ENCODE measurements at regions not wholly inside any gene's neighbourhood (a gene's known extent, or its start where the extent isn't known, plus 50 kb on each side); places are given as distances from the start of the nearest gene placed in this dataset.

GRCh38 chr11:71186806-71187205 is 65.6 kb downstream of the SHANK2 start:
- DNase-seq, result no peak
- H3K4me1 ChIP-seq, result no peaks in the 10 kb centered on the region
- no peaks in the 10 kb centered on the region for H3K27me3 ChIP-seq
- in situ Hi-C loops (cut with MboI; ENCODE audit: low pct_ligation_motif_present in 1 of 4, low pct_unique_long_range_greater_than_20kb in 1 of 4, low sequenced_read_pairs in 3 of 4) (no loop called here), intact Hi-C loops (cut with DNase I; ENCODE audit: low total_unique reads) (no loop called here)
- no peak for TF ChIP-seq CTCF (IDR thresholded peaks at IDR 0.05)
- no peak for TF ChIP-seq POLR2A (IDR thresholded peaks at IDR 0.05)
- TF ChIP-seq EP300 (IDR thresholded peaks at IDR 0.05; ENCODE audit: low read depth), result no peak
- no peak for TF ChIP-seq POLR2AphosphoS5 (IDR thresholded peaks at IDR 0.05)
- H3K36me3 ChIP-seq, result no peaks in the 10 kb centered on the region
- H3K9me3 ChIP-seq, result no peaks in the 10 kb centered on the region
- WGBS, 2 donors (ENCODE audit: low coverage in 1 of 2), result 82 to 87% methylated on average over 3 to 8 of the region's 8 CpGs
- no peak overlapping the region for H3K27ac ChIP-seq
- H3K4me3 ChIP-seq, result no peak overlapping the region

- 49 to 100% methylated on average over 1 to 3 of the region's 3 CpGs for WGBS, 2 donors (ENCODE audit: low coverage in 1 of 2)
- in situ Hi-C loops (cut with MboI; ENCODE audit: low pct_ligation_motif_present in 1 of 4, low pct_unique_long_range_greater_than_20kb in 1 of 4, low sequenced_read_pairs in 3 of 4) (no loop called here), intact Hi-C loops (cut with DNase I; ENCODE audit: low total_unique reads) (no loop called here)
- no peaks in the 10 kb centered on the region for H3K4me1 ChIP-seq
- H3K9me3 ChIP-seq, result no peaks in the 10 kb centered on the region
- no peak for TF ChIP-seq CTCF (IDR thresholded peaks at IDR 0.05)
- no peak for TF ChIP-seq POLR2AphosphoS5 (IDR thresholded peaks at IDR 0.05)
- no peak for TF ChIP-seq POLR2A (IDR thresholded peaks at IDR 0.05)
- TF ChIP-seq EP300 (IDR thresholded peaks at IDR 0.05; ENCODE audit: low read depth), result no peak
- no peak for DNase-seq
- H3K36me3 ChIP-seq, result no peaks in the 10 kb centered on the region
- no peak overlapping the region for H3K27ac ChIP-seq
- no peaks in the 10 kb centered on the region for H3K27me3 ChIP-seq
- H3K4me3 ChIP-seq, result no peak overlapping the region
These were observed 67.0 kb downstream of the SHANK2 start for GRCh38 chr11:71185411-71185810.

- Histone ChIP-seq H3K9me3 (no peaks in the 10 kb centered on the region), H3K4me3 (no peak overlapping the region), H3K27me3 (no peaks in the 10 kb centered on the region), H3K27ac (no peak overlapping the region), H3K36me3 (no peaks in the 10 kb centered on the region), H3K4me1 (peaks cover 0 to 4% (median 0%) of the 10 kb centered on the region in 4 donors)
- intact Hi-C loops (cut with DNase I; ENCODE audit: low total_unique reads) (no loop called here), in situ Hi-C loops (cut with MboI; ENCODE audit: low pct_ligation_motif_present in 1 of 4, low pct_unique_long_range_greater_than_20kb in 1 of 4, low sequenced_read_pairs in 3 of 4) (no loop called here)
- no peak for DNase-seq
- 80 to 90% methylated on average over 1 to 12 of the region's 12 CpGs for WGBS, 2 donors (ENCODE audit: low coverage in 1 of 2)
- TF ChIP-seq POLR2A (IDR thresholded peaks at IDR 0.05) (no peak), EP300 (IDR thresholded peaks at IDR 0.05; ENCODE audit: low read depth) (no peak), POLR2AphosphoS5 (IDR thresholded peaks at IDR 0.05) (no peak)
These were observed 67.8 kb downstream of the SHANK2 start for GRCh38 chr11:71184421-71185210.

GRCh38 chr11:71183878-71184277 is 68.5 kb downstream of the SHANK2 start:
- intact Hi-C loops (cut with DNase I; ENCODE audit: low total_unique reads) (no loop called here), in situ Hi-C loops (cut with MboI; ENCODE audit: low pct_ligation_motif_present in 1 of 4, low pct_unique_long_range_greater_than_20kb in 1 of 4, low sequenced_read_pairs in 3 of 4) (no loop called here)
- no peaks in the 10 kb centered on the region for H3K27me3 ChIP-seq
- DNase-seq, result no peak
- no peaks in the 10 kb centered on the region for H3K36me3 ChIP-seq
- H3K27ac ChIP-seq, result no peak overlapping the region
- no peak overlapping the region for H3K4me3 ChIP-seq
- H3K9me3 ChIP-seq, result no peaks in the 10 kb centered on the region
- TF ChIP-seq EP300 (IDR thresholded peaks at IDR 0.05; ENCODE audit: low read depth), result no peak
- no peak for TF ChIP-seq POLR2AphosphoS5 (IDR thresholded peaks at IDR 0.05)
- TF ChIP-seq POLR2A (IDR thresholded peaks at IDR 0.05), result no peak
- TF ChIP-seq CTCF (IDR thresholded peaks at IDR 0.05), result no peak
- H3K4me1 ChIP-seq, result peaks cover 0 to 8% (median 0%) of the 10 kb centered on the region in 4 donors
- WGBS, 2 donors (ENCODE audit: low coverage in 1 of 2), result 89% methylated on average over 10 of the region's 10 CpGs; no CpG with 5 or more reads in 1 of the 2 donors

All from transverse colon (tissue), 4 donors.